GM23338 (cell line): ENCODE measurements at regions not wholly inside any gene's neighbourhood (a gene's known extent, or its start where the extent isn't known, plus 50 kb on each side); places are given as distances from the start of the nearest gene placed in this dataset.

Experiments used
- ATAC-seq: fragments of 200-7000 bp; cut with Tn5 transposase; 3 replicates; pipeline ENCODE4 v1.9.1; 2020
- DNase-seq: peaks from one replicate; pipeline ENCODE4 v3.0.0-alpha.2; 2015; ENCODE audit warnings: low spot score
- H2AFZ ChIP-seq: fragments of 200-600 bp; sonication (generic); 2 replicates; pipeline ENCODE4 v1.8.0; 2016; ENCODE audit warnings: antibody characterized with exemption, mild to moderate bottlenecking, moderate library complexity
- H3F3A ChIP-seq: fragments of 200-600 bp; sonication (generic); replicated peaks from 2 replicates; pipeline ENCODE4 v1.8.0; 2017; ENCODE audit warnings: antibody characterized with exemption, mixed run types, low read depth
- H3K27ac ChIP-seq: fragments of 200-600 bp; sonication (generic); 2 replicates; pipeline ENCODE4 v1.6.1; 2016; ENCODE audit warnings: low read depth
- H3K27me3 ChIP-seq: fragments of 200-600 bp; sonication (generic); 2 replicates; pipeline ENCODE4 v1.8.0; 2016; ENCODE audit warnings: mild to moderate bottlenecking, mixed run types, moderate library complexity; ENCODE audit not compliant: insufficient read depth
- H3K36me3 ChIP-seq: fragments of 200-600 bp; sonication (generic); 2 replicates; pipeline ENCODE4 v1.8.0; 2016; ENCODE audit warnings: mild to moderate bottlenecking; ENCODE audit not compliant: insufficient read depth
- H3K4me1 ChIP-seq: fragments of 200-600 bp; sonication (generic); 2 replicates; pipeline ENCODE4 v1.8.0; 2016; ENCODE audit warnings: mild to moderate bottlenecking, moderate library complexity; ENCODE audit not compliant: insufficient read depth
- H3K4me2 ChIP-seq: fragments of 200-600 bp; sonication (generic); 2 replicates; pipeline ENCODE4 v1.7.1; 2017; ENCODE audit warnings: mixed run types
- H3K4me3 ChIP-seq: fragments of 200-600 bp; sonication (generic); 2 replicates; pipeline ENCODE4 v1.6.1; 2016; ENCODE audit warnings: mixed run types
- H3K79me2 ChIP-seq: fragments of 200-600 bp; sonication (generic); replicated peaks from 2 replicates; pipeline ENCODE4 v1.8.0; 2017; ENCODE audit warnings: mild to moderate bottlenecking; ENCODE audit not compliant: insufficient read depth
- H3K9me2 ChIP-seq: fragments of 200-600 bp; sonication (generic); 2 replicates; pipeline ENCODE4 v1.8.0; 2017; ENCODE audit not compliant: insufficient read depth
- H4K20me1 ChIP-seq: fragments of 200-600 bp; sonication (generic); replicated peaks from 2 replicates; pipeline ENCODE4 v1.8.0; 2017; ENCODE audit warnings: mild to moderate bottlenecking; ENCODE audit not compliant: insufficient read depth
- H3K27ac Mint-ChIP-seq: 2 replicates; pipeline ENCODE4 v1.8.0; 2020; ENCODE audit warnings: inconsistent platforms, mild to moderate bottlenecking, moderate library complexity, mixed read lengths
- H3K27me3 Mint-ChIP-seq: 3 replicates; pipeline ENCODE4 v1.8.0; 2022; ENCODE audit warnings: low read depth, mild to moderate bottlenecking, moderate library complexity, mixed read lengths, inconsistent platforms; ENCODE audit not compliant: insufficient read depth, poor library complexity
- H3K36me3 Mint-ChIP-seq: 3 replicates; pipeline ENCODE4 v1.8.0; 2021; ENCODE audit warnings: low read depth, mild to moderate bottlenecking, inconsistent platforms, moderate library complexity, mixed read lengths
- H3K4me1 Mint-ChIP-seq: 3 replicates; pipeline ENCODE4 v1.8.0; 2020; ENCODE audit warnings: mild to moderate bottlenecking, inconsistent platforms, mixed read lengths
- H3K4me3 Mint-ChIP-seq: 3 replicates; pipeline ENCODE4 v1.8.0; 2021; ENCODE audit warnings: moderate library complexity, mild to moderate bottlenecking, inconsistent platforms, mixed read lengths
- H3K9me3 Mint-ChIP-seq: 3 replicates; pipeline ENCODE4 v1.8.0; 2020; ENCODE audit warnings: moderate library complexity, mild to moderate bottlenecking, inconsistent platforms, mixed read lengths
- CREB1 ChIP-seq: fragments of 250-450 bp; sonication (Bioruptor Pico); IDR thresholded peaks from 2 replicates; pipeline ENCODE4 v1.5.0; 2020; ENCODE audit warnings: low read depth, mild to moderate bottlenecking, moderate library complexity
- ETS1 ChIP-seq: IDR thresholded peaks from 2 replicates; pipeline ENCODE4 v1.6.1; 2016; ENCODE audit warnings: antibody characterized with exemption
- EZH2 ChIP-seq: fragments of 200-600 bp; sonication (generic); IDR thresholded peaks from one replicate; pipeline ENCODE4 v1.8.0; 2017; ENCODE audit warnings: antibody characterized with exemption, mild to moderate bottlenecking, low read depth; ENCODE audit not compliant: unreplicated experiment
- JUNB ChIP-seq: IDR thresholded peaks from one replicate; pipeline ENCODE4 v1.6.1; 2016; ENCODE audit warnings: antibody characterized with exemption; ENCODE audit not compliant: unreplicated experiment
- ZNF331 ChIP-seq: fragments of 250-450 bp; sonication (Bioruptor Pico); IDR thresholded peaks from 2 replicates; pipeline ENCODE4 v1.5.0; 2020; ENCODE audit warnings: low read depth, mild to moderate bottlenecking, moderate library complexity
- ZNF462 ChIP-seq: fragments of 250-450 bp; sonication (Bioruptor Pico); IDR thresholded peaks from 2 replicates; pipeline ENCODE4 v1.5.0; 2020; ENCODE audit warnings: mild to moderate bottlenecking, moderate library complexity

- TF ChIP-seq ZNF462 (no peak), EZH2 (no peak), ETS1 (no peak), JUNB (no peak)
These were observed 165.9 kb upstream of the NDUFV2 start (continued) for GRCh38 chr18:8936619-8937018.

GRCh38 chr18:8937160-8938094 lies 165.1 kb upstream of the NDUFV2 start:
- peaks cover 40% of the 10 kb centered on the region for H3K4me1 Mint-ChIP-seq
- TF ChIP-seq ZNF331 (no peak), ETS1 (no peak), CREB1 (no peak)

More at GRCh38 chr18:8937160-8938094, 165.1 kb upstream of the NDUFV2 start:
- H3K27me3 Mint-ChIP-seq, result peaks cover 15% of the 10 kb centered on the region
- Histone ChIP-seq H2AFZ (peak overlapping the region; percentile 16; the same call in 1 of the 2 replicates), H3K27ac (peak overlapping the region; percentile 93), H3K36me3 (peaks cover 11% of the 10 kb centered on the region; the same call in 1 of the 2 replicates), H3K4me3 (no peak overlapping the region), H3F3A (no peaks in the 10 kb centered on the region; the same call in 1 of the 2 replicates), H3K79me2 (no peaks in the 10 kb centered on the region), H3K4me1 (peaks cover 51% of the 10 kb centered on the region), H3K27me3 (no peaks in the 10 kb centered on the region), H4K20me1 (no peaks in the 10 kb centered on the region), H3K9me2 (peaks cover 16% of the 10 kb centered on the region), H3K4me2 (peak overlapping the region; percentile 66)
- ATAC-seq, result peak; percentile 82
- no peak overlapping the region; the same call in 2 of the 3 replicates for H3K4me3 Mint-ChIP-seq
- peaks cover 25% of the 10 kb centered on the region for H3K36me3 Mint-ChIP-seq
- peak overlapping the region; percentile 92 for H3K27ac Mint-ChIP-seq
- peaks cover 29% of the 10 kb centered on the region for H3K9me3 Mint-ChIP-seq
- DNase-seq, result peak; percentile 68
